HuH-7 (cell line): ENCODE measurements at regions not wholly inside any gene's neighbourhood (a gene's known extent, or its start where the extent isn't known, plus 50 kb on each side); places are given as distances from the start of the nearest gene placed in this dataset.
A peak's percentile ranks its signal among the peaks of the same experiment; 100 is the strongest.
"Not testable (repeated sequence)": the region's sequence is repeated elsewhere in the genome, so short reads cannot be mapped to it uniquely, and the experiment has no call there.

Experiments used
- DNase-seq: peaks from one replicate; pipeline ENCODE4 v3.0.0; 2011; ENCODE audit warnings: low spot score

GRCh38 chr9:32172256-32172655 is 212.2 kb upstream of the ACO1 start:
- DNase-seq = no peak

GRCh38 chr9:32177396-32177795 is 207.0 kb upstream of the ACO1 start:
- no peak for DNase-seq

- DNase-seq = no peak
Measured at GRCh38 chr9:32180597-32180996, 203.8 kb upstream of the ACO1 start.

- DNase-seq = no peak
Measured at GRCh38 chr9:32200241-32200640, 184.2 kb upstream of the ACO1 start.

- DNase-seq = no peak
Measured at GRCh38 chr9:32200896-32201295, 183.5 kb upstream of the ACO1 start.

GRCh38 chr9:32209164-32209563 is 175.3 kb upstream of the ACO1 start:
- DNase-seq = not testable (repeated sequence)

GRCh38 chr9:32218100-32218767 is 166.2 kb upstream of the ACO1 start:
- DNase-seq = no peak

GRCh38 chr9:32220750-32221149 is 163.7 kb upstream of the ACO1 start:
- no peak for DNase-seq

- DNase-seq = no peak
Measured at GRCh38 chr9:32234451-32234850, 150.0 kb upstream of the ACO1 start.

GRCh38 chr9:32247168-32247567 is 137.3 kb upstream of the ACO1 start:
- DNase-seq = no peak

- DNase-seq = no peak
Measured at GRCh38 chr9:32248189-32248712, 136.2 kb upstream of the ACO1 start.

GRCh38 chr9:32251539-32251938 is 132.9 kb upstream of the ACO1 start:
- DNase-seq = peak; percentile 23

GRCh38 chr9:32253731-32254130 is 130.7 kb upstream of the ACO1 start:
- no peak for DNase-seq

- DNase-seq = no peak
Measured at GRCh38 chr9:32255026-32255425, 129.4 kb upstream of the ACO1 start.

GRCh38 chr9:32258482-32258881 is 126.0 kb upstream of the ACO1 start:
- DNase-seq = no peak

GRCh38 chr9:32260151-32260862 is 124.1 kb upstream of the ACO1 start:
- no peak for DNase-seq

- no peak for DNase-seq
Measured at GRCh38 chr9:32264170-32264864, 120.1 kb upstream of the ACO1 start.

GRCh38 chr9:32265037-32265436 is 119.4 kb upstream of the ACO1 start:
- no peak for DNase-seq

- DNase-seq = no peak
Measured at GRCh38 chr9:32278991-32279390, 105.5 kb upstream of the ACO1 start.

- no peak for DNase-seq
Measured at GRCh38 chr9:32289756-32290155, 94.7 kb upstream of the ACO1 start.

- no peak for DNase-seq
Measured at GRCh38 chr9:32291370-32291769, 93.1 kb upstream of the ACO1 start.

- no peak for DNase-seq
Measured at GRCh38 chr9:32292611-32293010, 91.8 kb upstream of the ACO1 start.

GRCh38 chr9:32293091-32293490 is 91.4 kb upstream of the ACO1 start:
- no peak for DNase-seq
